Psoas muscle (tissue), 7 donors: ENCODE measurements at regions not wholly inside any gene's neighbourhood (a gene's known extent, or its start where the extent isn't known, plus 50 kb on each side); places are given as distances from the start of the nearest gene placed in this dataset.

Source experiments
- ATAC-seq, 4 donors: fragments of 200-7000 bp; cut with Tn5 transposase; one replicate each; pipeline ENCODE4 v1.9.1; 2020; ENCODE audit warnings: moderate library complexity in 3 of 4, mild to moderate bottlenecking in 2 of 4
- DNase-seq, 2 donors: peaks; one replicate each; pipeline ENCODE4 v3.0.0-alpha.2; 2020
- H3K27ac ChIP-seq: fragments of 200-600 bp; one replicate; pipeline ENCODE4 v1.8.0; 2022
- H3K27me3 ChIP-seq, 3 donors: fragments of 200-600 bp in 1 of 3; one replicate each; pipeline versions ENCODE4 v1.6.1 to v1.8.0; 2013 to 2022; ENCODE audit warnings: low read length in 2 of 3, mild to moderate bottlenecking in 2 of 3, moderate library complexity in 1 of 3; ENCODE audit not compliant: insufficient read depth in 3 of 3
- H3K36me3 ChIP-seq, 2 donors: fragments of 200-600 bp in 1 of 2; one replicate each; pipeline versions ENCODE4 v1.6.1 to v1.8.0; 2013 to 2022; ENCODE audit warnings: low read depth in 1 of 2, mild to moderate bottlenecking in 1 of 2, moderate library complexity in 1 of 2; ENCODE audit not compliant: insufficient read depth in 1 of 2
- H3K4me1 ChIP-seq: fragments of 200-600 bp; one replicate; pipeline ENCODE4 v1.8.0; 2022
- H3K4me3 ChIP-seq: fragments of 200-600 bp; one replicate; pipeline ENCODE4 v1.8.0; 2022; ENCODE audit warnings: mild to moderate bottlenecking
- H3K9me3 ChIP-seq: fragments of 200-600 bp; one replicate; pipeline ENCODE4 v1.8.0; 2022
- WGBS, 3 donors: extraction: QIAGEN DNeasy Blood & Tissue Kit; methylation state at CpG; one replicate each; pipeline versions ENCODE4 v1.1.6 to v1.1.7; 2013; 5-methylcytosine and 5-hydroxymethylcytosine counted together
- intact Hi-C, 2 donors: fragments of 100-400 bp; cut with DNase I; formaldehyde crosslinking; loops; one replicate each; pipeline versions ENCODE4 v1.11.0 to v1.14.2; 2022
- TF ChIP-seq, protein P1 (sequence below): fragments of 200-600 bp; IDR thresholded peaks from one replicate; pipeline ENCODE4 v1.8.0; 2022; ENCODE audit warnings: antibody characterized with exemption
- donor health status: healthy with polysubstance abuse.
- donor health status: DM: no; HTN: no; CAD: no; lungs with moderate emphysema.
- donor health status: Bipolar disorder and iron deficiency.
- donor health status: healthy.
- donor health status: DM: yes; HTN: yes; CAD: no.
- donor health status: DM: no; HTN: no; CAD: no.
- donor health status: DM: yes; HTN: yes; CAD: no.

GRCh38 chr2:204453730-204454167 lies 91.5 kb upstream of the PARD3B start:
- TF ChIP-seq, protein P1, sequence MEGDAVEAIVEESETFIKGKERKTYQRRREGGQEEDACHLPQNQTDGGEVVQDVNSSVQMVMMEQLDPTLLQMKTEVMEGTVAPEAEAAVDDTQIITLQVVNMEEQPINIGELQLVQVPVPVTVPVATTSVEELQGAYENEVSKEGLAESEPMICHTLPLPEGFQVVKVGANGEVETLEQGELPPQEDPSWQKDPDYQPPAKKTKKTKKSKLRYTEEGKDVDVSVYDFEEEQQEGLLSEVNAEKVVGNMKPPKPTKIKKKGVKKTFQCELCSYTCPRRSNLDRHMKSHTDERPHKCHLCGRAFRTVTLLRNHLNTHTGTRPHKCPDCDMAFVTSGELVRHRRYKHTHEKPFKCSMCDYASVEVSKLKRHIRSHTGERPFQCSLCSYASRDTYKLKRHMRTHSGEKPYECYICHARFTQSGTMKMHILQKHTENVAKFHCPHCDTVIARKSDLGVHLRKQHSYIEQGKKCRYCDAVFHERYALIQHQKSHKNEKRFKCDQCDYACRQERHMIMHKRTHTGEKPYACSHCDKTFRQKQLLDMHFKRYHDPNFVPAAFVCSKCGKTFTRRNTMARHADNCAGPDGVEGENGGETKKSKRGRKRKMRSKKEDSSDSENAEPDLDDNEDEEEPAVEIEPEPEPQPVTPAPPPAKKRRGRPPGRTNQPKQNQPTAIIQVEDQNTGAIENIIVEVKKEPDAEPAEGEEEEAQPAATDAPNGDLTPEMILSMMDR, result no peak
- H3K4me1 ChIP-seq, result no peaks in the 10 kb centered on the region
- no peak overlapping the region for H3K4me3 ChIP-seq
- WGBS, 3 donors, result 9 to 18% (median 15%) methylated on average over 7 of the region's 7 CpGs
- intact Hi-C loops, result no loop called here
- H3K27me3 ChIP-seq, result no peaks in the 10 kb centered on the region
- DNase-seq (peak in 1 of 2 donors; percentile 14), ATAC-seq (no peak)
- no peaks in the 10 kb centered on the region for H3K9me3 ChIP-seq
- H3K27ac ChIP-seq, result no peak overlapping the region
- H3K36me3 ChIP-seq, result no peaks in the 10 kb centered on the region

- no peaks in the 10 kb centered on the region for H3K27me3 ChIP-seq
- no peak for ATAC-seq
These were observed 90.4 kb upstream of the PARD3B start for GRCh38 chr2:204454672-204455380.

DNA sequence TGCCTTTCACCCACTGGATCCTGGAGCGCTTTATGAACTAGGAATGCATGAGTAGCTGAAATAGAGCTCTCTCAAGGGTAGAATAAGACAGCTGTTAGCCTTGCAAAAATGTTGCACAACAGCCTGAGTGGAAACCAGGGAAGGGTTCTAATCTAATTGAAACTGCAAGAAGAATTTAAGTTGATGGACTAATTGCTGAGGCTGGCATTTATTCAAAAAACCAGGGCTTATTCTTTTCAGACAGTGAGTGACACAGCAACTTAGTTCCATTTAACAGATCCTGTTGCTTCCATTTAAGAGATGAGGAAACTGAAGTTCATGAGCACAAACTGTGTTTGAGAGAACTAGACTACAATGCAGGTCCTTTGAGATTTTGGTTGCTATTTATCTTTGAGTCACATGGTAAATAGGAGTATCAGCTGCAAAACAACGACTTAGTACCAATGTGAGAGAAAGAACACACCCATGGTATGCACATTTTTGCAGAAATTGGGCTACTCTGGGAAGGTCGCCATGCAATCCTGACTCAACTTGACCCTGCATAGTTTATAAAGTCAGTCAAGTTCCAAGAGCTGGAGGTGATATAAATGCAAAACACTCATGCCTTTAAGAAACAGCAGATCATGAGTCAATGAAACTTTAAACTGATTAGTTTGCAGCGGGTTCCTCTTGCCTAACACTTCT lies 76.4 kb upstream of the PARD3B start:
- 56 to 71% (median 62%) methylated on average over 4 of the region's 4 CpGs for WGBS, 3 donors
- H3K27ac ChIP-seq, result no peak overlapping the region
- H3K36me3 ChIP-seq, result no peaks in the 10 kb centered on the region
- ATAC-seq, result no peak
- intact Hi-C loops, result no loop called here
- H3K9me3 ChIP-seq, result no peaks in the 10 kb centered on the region
- no peaks in the 10 kb centered on the region for H3K27me3 ChIP-seq
- TF ChIP-seq, protein P1, result no peak
- peak in 1 of 2 donors; percentile 14 for DNase-seq
- no peak overlapping the region for H3K4me3 ChIP-seq
- H3K4me1 ChIP-seq, result no peaks in the 10 kb centered on the region

More at GRCh38 chr2:204454672-204455380, 90.4 kb upstream of the PARD3B start:
- no peak overlapping the region for H3K27ac ChIP-seq
- H3K36me3 ChIP-seq, result no peaks in the 10 kb centered on the region
- H3K4me3 ChIP-seq, result no peak overlapping the region
- DNase-seq, result no peak
- TF ChIP-seq, protein P1, result no peak
- no peaks in the 10 kb centered on the region for H3K9me3 ChIP-seq
- intact Hi-C loops, result no loop called here
- WGBS, 3 donors, result 93 to 99% (median 95%) methylated on average over 6 of the region's 6 CpGs
- no peaks in the 10 kb centered on the region for H3K4me1 ChIP-seq

DNA sequence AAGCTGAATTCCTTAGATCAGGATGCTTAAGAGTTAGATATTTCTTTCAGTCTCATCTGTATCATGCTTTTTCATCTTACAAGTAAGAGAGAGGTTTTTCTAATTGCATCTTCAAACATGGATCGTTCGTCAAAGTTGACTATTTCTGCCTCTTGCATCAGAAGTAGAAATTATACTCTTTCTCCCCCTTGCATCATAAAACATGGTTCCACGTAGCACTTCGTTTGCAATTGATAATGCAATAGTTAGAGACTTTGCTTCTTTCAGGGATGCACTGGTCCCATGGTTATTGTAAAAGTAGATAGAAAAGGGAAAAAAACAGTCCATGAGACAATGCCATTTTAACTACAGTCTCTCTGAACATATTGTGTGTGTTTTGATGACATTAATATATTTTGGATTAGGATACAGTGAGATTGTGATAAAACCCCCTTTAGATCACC lies 75.1 kb upstream of the PARD3B start:
- intact Hi-C loops, result no loop called here
- H3K4me3 ChIP-seq, result no peak overlapping the region
- 89 to 94% (median 90%) methylated on average over 4 of the region's 4 CpGs for WGBS, 3 donors
- TF ChIP-seq, protein P1, result no peak
- H3K36me3 ChIP-seq, result no peaks in the 10 kb centered on the region
- H3K27me3 ChIP-seq, result no peaks in the 10 kb centered on the region
- H3K9me3 ChIP-seq, result no peaks in the 10 kb centered on the region
- no peaks in the 10 kb centered on the region for H3K4me1 ChIP-seq
- no peak overlapping the region for H3K27ac ChIP-seq
- no peak for DNase-seq
- ATAC-seq, result no peak
